Fibroblast of mammary gland (primary cell): ENCODE measurements at regions not wholly inside any gene's neighbourhood (a gene's known extent, or its start where the extent isn't known, plus 50 kb on each side); places are given as distances from the start of the nearest gene placed in this dataset.

Experiments
- DNase-seq: peaks from one replicate; pipeline ENCODE4 v3.0.0-alpha.2; 2010; ENCODE audit warnings: low read depth
- H3K4me3 ChIP-seq: 2 replicates; pipeline ENCODE4 v1.5.1; 2011; ENCODE audit warnings: low read depth, mild to moderate bottlenecking, low read length, moderate library complexity; ENCODE audit not compliant: control insufficient read depth
- CTCF ChIP-seq: conservative IDR thresholded peaks from 2 replicates; pipeline ENCODE4 v1.5.1; 2011; ENCODE audit warnings: low read depth, low read length, inconsistent platforms; ENCODE audit not compliant: control insufficient read depth, insufficient read depth

DNA sequence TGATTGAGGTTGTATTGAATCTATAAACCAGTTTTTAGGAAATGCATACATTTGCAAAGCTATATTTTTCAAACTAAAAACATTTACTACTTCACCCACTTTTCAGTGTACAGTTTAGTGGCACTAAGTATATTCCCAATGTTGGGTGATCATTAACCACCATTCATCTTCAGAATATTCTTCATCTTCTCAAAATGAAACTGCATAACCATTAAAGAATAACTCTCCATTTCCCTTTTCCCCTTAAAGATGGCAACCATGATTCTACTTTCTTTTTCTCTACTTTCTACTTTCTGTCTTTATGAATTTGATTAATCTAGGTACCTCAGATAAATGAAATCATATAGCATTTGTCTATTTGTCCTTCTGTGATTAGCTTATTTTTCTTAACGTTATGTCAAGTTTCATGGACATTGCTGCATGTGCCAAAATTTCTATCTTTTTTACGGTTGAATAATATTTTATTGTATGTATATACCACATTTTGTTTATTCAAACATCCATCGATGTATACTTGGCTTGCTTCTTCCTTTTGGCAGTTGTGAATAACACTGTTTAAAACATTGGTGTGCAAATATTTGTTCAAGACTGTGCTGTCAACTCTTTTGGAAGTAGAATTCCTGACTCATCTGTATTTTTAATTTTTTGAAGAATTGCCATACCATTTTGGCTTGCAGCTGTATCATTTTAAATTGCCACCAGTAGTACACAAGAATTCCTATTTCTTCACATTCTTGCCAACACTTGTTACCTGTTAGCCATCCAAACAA, 104.9 kb downstream of the RPRM start:
- H3K4me3 ChIP-seq = no peak overlapping the region
- DNase-seq = no peak
- no peak for TF ChIP-seq CTCF

DNA sequence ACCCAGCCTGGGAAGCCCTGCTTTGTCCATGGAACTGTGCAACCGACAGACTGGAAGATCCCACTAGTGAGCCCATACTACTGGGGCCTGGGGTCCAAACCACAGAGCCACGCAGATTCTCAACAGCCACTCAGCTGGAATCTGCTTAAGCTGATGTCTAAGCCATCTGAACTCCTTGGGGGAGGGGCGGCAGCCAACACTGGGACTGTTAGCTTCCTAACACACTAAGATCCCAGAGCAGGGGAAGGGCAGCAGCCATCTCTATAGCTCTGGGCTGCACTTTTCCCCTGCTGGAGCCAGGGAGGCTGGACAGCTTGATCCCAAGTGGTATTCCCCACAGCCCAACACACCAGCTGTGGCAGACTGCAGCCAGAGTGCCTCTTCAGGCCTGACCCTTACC, 118.3 kb downstream of the RPRM start:
- H3K4me3 ChIP-seq = no peak overlapping the region
- TF ChIP-seq CTCF = no peak
- DNase-seq = no peak

DNA sequence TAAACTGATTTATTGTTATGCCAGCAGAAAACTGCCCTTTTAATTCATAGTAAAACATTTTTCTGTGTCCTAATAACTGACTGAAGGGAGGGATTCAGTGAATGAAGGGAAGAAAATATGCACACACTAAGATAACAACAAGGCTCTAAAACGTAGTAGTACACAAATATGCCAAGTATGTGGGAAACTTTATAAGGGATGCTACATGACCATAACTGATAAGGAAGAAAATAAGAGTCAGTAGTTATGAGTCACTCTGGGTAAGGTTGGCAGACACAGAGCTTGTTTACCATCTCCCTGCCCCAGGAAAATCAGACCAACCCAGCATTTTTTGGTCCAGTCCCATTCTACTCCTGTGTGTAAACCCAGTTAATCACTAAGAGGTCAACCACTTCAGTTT, 124.2 kb downstream of the RPRM start:
- TF ChIP-seq CTCF = no peak
- no peak for DNase-seq

DNA sequence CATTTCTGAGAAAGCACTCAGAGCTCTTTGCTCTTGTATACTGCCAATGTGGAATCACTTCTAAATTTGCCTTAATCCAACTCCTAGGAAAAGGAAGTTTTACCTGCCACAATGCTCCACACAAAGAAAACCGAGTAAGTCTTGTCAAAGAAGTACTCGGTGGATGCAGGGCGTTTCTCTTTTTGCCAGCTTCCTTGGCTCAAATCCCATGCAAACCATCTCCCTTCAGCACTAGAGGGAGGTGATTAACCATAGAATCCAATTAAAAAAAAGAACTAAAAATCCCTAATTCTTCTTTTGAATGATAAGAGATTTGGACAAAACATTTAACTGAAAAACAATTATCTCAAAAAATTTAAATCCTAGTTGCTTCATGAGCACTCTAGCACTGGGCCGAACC, 129.0 kb downstream of the RPRM start:
- DNase-seq = no peak
- no peak overlapping the region for H3K4me3 ChIP-seq
- TF ChIP-seq CTCF = no peak

More for the DNA sequence above, 124.2 kb downstream of the RPRM start:
- no peak overlapping the region for H3K4me3 ChIP-seq

- no peak overlapping the region for H3K4me3 ChIP-seq
- no peak for TF ChIP-seq CTCF
- DNase-seq = no peak
Measured at GRCh38 chr2:153347818-153348495, 130.6 kb downstream of the RPRM start.

DNA sequence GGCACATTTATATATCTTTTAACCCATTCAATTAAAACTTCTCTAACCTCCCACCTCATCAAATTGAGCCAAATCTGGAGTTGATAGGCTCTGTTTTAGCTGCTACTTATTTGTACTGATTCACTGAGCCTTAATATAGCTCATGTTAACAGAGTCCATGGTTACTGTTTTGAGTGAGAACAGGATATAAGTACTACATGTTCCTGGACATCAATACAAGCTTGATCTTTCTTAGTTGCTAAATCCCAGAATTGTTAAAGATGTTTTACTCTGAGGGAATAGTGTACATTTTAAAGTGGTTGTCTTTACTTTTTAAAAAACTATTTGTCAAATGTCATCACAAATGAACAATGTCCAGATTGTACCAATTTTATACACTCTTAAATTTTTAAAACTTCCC, 157.7 kb downstream of the RPRM start:
- H3K4me3 ChIP-seq = no peak overlapping the region
- DNase-seq = no peak
- TF ChIP-seq CTCF = no peak

DNA sequence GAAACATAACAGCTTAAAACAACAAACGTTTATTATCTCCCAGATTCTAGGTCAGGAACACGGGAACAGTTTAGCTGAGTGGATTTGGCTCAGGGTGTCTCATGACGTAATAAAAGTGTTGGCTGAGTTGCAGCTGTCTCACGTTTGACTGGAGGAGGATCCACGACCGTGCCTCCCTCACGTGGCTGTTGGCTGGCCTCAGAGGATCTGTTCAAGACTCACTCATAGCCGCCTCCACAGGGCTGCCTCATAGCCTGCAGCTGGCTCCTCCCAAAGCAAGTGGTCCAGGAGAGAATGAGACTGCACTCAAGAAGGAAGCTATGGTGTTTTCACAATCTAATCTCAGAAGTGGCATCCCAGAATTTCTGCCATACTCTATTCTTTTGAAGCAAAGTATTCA, 167.1 kb downstream of the RPRM start:
- peak; percentile 9 for DNase-seq
- TF ChIP-seq CTCF = no peak
- H3K4me3 ChIP-seq = no peak overlapping the region
